Tibial artery (tissue), 4 donors: ENCODE measurements at regions not wholly inside any gene's neighbourhood (a gene's known extent, or its start where the extent isn't known, plus 50 kb on each side); places are given as distances from the start of the nearest gene placed in this dataset.

ENCODE experiments used
- DNase-seq, 2 donors: peaks; one replicate each; pipeline ENCODE4 v3.0.0-alpha.2; 2019
- H3K27ac ChIP-seq, 2 donors: fragments of 200-600 bp; sonication (generic) in 1 of 2; 1 replicate in 1 of 2; 2 replicates in 1 of 2; pipeline ENCODE4 v1.5.1; 2018 to 2019; ENCODE audit warnings: mild to moderate bottlenecking in 1 of 2
- H3K27me3 ChIP-seq, 2 donors: fragments of 200-600 bp; sonication (generic) in 1 of 2; one replicate each; pipeline versions ENCODE4 v1.5.1 to v1.6.0; 2016 to 2019
- H3K36me3 ChIP-seq, 3 donors: fragments of 200-600 bp; sonication (generic) in 2 of 3; one replicate each; pipeline ENCODE4 v1.5.1; 2016 to 2019; ENCODE audit warnings: mild to moderate bottlenecking in 2 of 3
- H3K4me1 ChIP-seq, 4 donors: fragments of 200-600 bp; sonication (generic) in 2 of 4; 1 replicate in 3 of 4; 2 replicates in 1 of 4; pipeline ENCODE4 v1.5.1; 2016 to 2019
- H3K4me3 ChIP-seq, 2 donors: fragments of 200-600 bp; sonication (generic) in 1 of 2; 1 replicate in 1 of 2; 2 replicates in 1 of 2; pipeline ENCODE4 v1.5.1; 2018 to 2019; ENCODE audit warnings: mild to moderate bottlenecking in 2 of 2
- H3K9me3 ChIP-seq, 3 donors: fragments of 200-600 bp; sonication (generic) in 1 of 3; one replicate each; pipeline ENCODE4 v1.5.1; 2016 to 2019
- intact Hi-C: fragments of 100-400 bp; cut with DNase I; formaldehyde crosslinking; loops from one replicate; pipeline ENCODE4 v1.15.0; 2023; ENCODE audit warnings: low total_unique reads
- TF ChIP-seq, protein P1 (sequence below), 2 experiments: fragments of 200-600 bp in 1 of 2; fragments of 450-650 bp in 1 of 2; IDR thresholded peaks; one replicate each; pipeline ENCODE4 v1.5.1; 2017 to 2019; ENCODE audit warnings: antibody characterized with exemption in 2 of 2, mild to moderate bottlenecking in 1 of 2, moderate library complexity in 1 of 2

DNA sequence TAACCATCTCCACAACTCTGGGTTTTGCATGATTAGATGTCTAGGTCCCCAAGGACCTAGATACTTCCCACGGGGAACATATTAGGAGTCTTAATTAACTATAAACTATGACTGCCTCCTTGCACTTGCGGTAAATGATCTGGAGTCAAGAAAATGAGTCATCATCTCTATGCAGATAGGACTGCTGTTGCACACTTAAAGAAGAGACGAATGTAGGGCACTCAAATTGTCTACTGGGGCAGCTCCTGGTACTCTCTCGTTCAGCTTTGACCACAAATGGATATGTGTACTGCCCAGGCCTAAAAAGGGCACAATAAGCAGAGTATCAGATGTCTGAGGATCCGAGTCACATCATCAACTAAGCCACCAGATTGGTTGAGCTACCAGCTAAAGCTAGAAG lies 1783.4 kb upstream of the AGA start:
- Histone ChIP-seq H3K4me3 (no peak overlapping the region), H3K27ac (no peak overlapping the region), H3K9me3 (no peaks in the 10 kb centered on the region), H3K4me1 (no peaks in the 10 kb centered on the region), H3K27me3 (no peaks in the 10 kb centered on the region), H3K36me3 (no peaks in the 10 kb centered on the region)
- intact Hi-C loops, result no loop called here
- TF ChIP-seq, protein P1, sequence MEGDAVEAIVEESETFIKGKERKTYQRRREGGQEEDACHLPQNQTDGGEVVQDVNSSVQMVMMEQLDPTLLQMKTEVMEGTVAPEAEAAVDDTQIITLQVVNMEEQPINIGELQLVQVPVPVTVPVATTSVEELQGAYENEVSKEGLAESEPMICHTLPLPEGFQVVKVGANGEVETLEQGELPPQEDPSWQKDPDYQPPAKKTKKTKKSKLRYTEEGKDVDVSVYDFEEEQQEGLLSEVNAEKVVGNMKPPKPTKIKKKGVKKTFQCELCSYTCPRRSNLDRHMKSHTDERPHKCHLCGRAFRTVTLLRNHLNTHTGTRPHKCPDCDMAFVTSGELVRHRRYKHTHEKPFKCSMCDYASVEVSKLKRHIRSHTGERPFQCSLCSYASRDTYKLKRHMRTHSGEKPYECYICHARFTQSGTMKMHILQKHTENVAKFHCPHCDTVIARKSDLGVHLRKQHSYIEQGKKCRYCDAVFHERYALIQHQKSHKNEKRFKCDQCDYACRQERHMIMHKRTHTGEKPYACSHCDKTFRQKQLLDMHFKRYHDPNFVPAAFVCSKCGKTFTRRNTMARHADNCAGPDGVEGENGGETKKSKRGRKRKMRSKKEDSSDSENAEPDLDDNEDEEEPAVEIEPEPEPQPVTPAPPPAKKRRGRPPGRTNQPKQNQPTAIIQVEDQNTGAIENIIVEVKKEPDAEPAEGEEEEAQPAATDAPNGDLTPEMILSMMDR (IDR thresholded peaks at IDR 0.05), result no peak
- DNase-seq, result no peak

DNA sequence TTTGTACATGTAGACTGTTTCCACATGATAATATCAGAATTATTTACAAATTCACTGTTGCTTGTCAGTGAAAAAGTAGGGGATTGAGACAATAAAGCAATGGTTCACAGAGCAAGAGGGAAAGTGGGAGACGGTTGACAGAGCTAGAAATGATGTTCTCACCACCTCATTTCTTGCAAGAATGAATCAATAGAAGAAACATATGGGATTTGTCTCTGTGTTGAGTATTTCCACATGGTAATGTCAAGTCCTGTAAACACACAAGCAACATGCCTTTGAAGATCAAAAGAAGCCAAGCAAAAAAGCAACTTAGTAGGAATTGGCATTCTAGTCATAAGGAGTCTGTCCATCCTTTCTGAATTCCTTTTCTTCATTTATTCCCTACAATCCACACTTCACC lies 1806.6 kb upstream of the AGA start:
- Histone ChIP-seq H3K4me3 (no peak overlapping the region), H3K4me1 (no peaks in the 10 kb centered on the region), H3K27ac (no peak overlapping the region), H3K27me3 (no peaks in the 10 kb centered on the region), H3K36me3 (no peaks in the 10 kb centered on the region), H3K9me3 (no peaks in the 10 kb centered on the region)
- TF ChIP-seq, protein P1 (IDR thresholded peaks at IDR 0.05), result no peak
- DNase-seq, result no peak
- intact Hi-C loops, result no loop called here

DNA sequence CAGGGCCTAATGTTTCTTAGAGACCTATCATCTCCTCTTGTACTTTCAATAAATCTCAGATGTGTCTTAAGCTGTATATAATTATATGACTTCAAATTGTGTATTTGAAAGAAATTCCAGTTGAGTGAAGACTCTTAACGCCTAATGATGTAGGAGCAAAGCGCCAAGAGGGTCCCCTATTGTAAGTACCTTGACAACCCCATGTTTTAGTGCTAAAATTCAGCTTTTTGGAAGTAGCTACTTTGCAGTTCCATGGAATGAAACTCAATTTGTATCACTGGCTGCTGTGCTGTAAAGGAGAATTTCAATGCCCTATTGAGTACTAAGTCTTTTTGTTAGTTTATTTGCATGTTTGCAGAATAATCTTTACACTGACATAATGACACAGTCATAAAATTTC lies 1826.6 kb upstream of the AGA start:
- Histone ChIP-seq H3K4me1 (no peaks in the 10 kb centered on the region), H3K27ac (no peak overlapping the region), H3K27me3 (no peaks in the 10 kb centered on the region), H3K4me3 (no peak overlapping the region), H3K9me3 (peaks cover 0 to 7% (median 0%) of the 10 kb centered on the region in 3 donors), H3K36me3 (no peaks in the 10 kb centered on the region)
- intact Hi-C loops, result no loop called here
- TF ChIP-seq, protein P1 (IDR thresholded peaks at IDR 0.05), result no peak
- DNase-seq, result no peak

DNA sequence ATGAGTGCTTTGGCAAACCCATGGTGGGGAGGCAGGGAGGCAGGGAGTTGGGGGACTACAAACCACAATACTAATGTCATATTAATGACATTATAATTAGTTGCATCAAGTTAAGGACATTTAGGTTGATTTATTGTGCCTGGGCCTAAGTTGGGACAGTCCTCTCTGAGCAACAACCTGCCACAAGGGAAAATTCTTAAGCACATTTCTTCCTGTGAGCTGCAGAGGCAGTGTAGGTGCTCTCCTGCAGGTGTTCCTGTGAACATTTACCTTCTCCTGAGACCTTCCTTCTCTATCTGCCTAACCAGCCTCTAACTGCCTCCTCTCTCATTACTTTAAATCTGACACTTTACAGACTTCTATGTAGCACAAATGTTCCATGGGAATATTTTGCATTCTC lies 1830.0 kb upstream of the AGA start:
- no peaks in the 10 kb centered on the region for H3K9me3 ChIP-seq
- no peaks in the 10 kb centered on the region for H3K27me3 ChIP-seq
- no peaks in the 10 kb centered on the region for H3K36me3 ChIP-seq
- intact Hi-C loops, result no loop called here
- no peak for DNase-seq
- no peak overlapping the region for H3K4me3 ChIP-seq
- TF ChIP-seq, protein P1 (IDR thresholded peaks at IDR 0.05), result no peak
- no peak overlapping the region for H3K27ac ChIP-seq
- no peaks in the 10 kb centered on the region for H3K4me1 ChIP-seq

DNA sequence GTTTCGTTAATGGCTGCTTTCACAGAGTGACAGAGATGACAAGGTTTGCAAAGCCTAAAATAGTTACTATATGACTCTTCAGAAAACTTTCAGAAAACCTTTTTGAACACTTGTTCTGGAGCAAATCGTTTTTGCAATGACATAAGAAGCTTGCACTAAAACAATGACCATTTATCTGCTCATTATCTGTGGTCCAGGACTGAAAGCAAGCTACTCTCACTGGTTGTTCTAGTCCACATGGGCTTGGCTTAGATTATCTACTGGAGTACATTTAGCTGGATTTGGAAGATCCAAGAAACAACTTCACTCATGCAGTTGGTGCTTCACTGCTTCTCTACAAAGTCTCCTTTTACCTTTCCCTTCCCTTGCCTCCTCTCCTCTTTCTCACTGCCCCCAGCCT lies 1836.4 kb upstream of the AGA start:
- intact Hi-C loops, result no loop called here
- no peak overlapping the region for H3K4me3 ChIP-seq
- H3K27me3 ChIP-seq, result no peaks in the 10 kb centered on the region
- no peaks in the 10 kb centered on the region for H3K36me3 ChIP-seq
- no peaks in the 10 kb centered on the region for H3K9me3 ChIP-seq
- no peak for DNase-seq
- H3K4me1 ChIP-seq, result no peaks in the 10 kb centered on the region
- no peak overlapping the region for H3K27ac ChIP-seq
- TF ChIP-seq, protein P1 (IDR thresholded peaks at IDR 0.05), result no peak

DNA sequence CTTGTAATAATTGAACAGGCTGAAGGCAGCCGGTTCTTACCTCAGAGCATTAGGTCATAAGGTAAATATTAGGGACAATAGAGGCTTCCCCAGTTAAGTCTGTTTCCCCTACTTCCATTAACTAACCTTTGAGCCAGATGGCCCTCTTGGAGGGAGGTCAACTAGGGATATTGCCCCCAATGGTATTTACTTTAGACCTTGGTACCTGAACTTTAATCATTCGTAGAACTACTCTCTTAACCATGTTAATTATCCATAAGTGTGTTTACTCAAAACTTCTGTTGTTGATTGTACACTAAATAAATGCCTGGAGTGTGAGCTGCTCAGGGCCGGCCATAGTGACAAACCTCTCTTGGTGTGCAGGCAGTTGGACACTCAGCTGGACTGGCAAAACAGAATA lies 1843.5 kb upstream of the AGA start:
- intact Hi-C loops, result no loop called here
- H3K27ac ChIP-seq, result no peak overlapping the region
- no peak overlapping the region for H3K4me3 ChIP-seq
- no peaks in the 10 kb centered on the region for H3K27me3 ChIP-seq
- TF ChIP-seq, protein P1 (IDR thresholded peaks at IDR 0.05), result no peak
- H3K36me3 ChIP-seq, result no peaks in the 10 kb centered on the region
- H3K4me1 ChIP-seq, result no peaks in the 10 kb centered on the region
- DNase-seq, result no peak
- no peaks in the 10 kb centered on the region for H3K9me3 ChIP-seq
